Osteocyte (in vitro differentiated cells): ENCODE measurements at regions not wholly inside any gene's neighbourhood (a gene's known extent, or its start where the extent isn't known, plus 50 kb on each side); places are given as distances from the start of the nearest gene placed in this dataset.

ENCODE experiments used
- DNase-seq: peaks from one replicate; pipeline ENCODE4 v3.0.0; 2021; ENCODE audit warnings: mixed read lengths; ENCODE audit not compliant: unreplicated experiment; ENCODE audit errors: extremely low spot score
- H3K27ac Mint-ChIP-seq: one replicate; pipeline ENCODE4 v1.8.0; 2021; ENCODE audit warnings: mild to moderate bottlenecking, mixed read lengths; ENCODE audit not compliant: unreplicated experiment
- H3K27me3 Mint-ChIP-seq: one replicate; pipeline ENCODE4 v1.8.0; 2021; ENCODE audit warnings: mixed read lengths; ENCODE audit not compliant: unreplicated experiment
- H3K36me3 Mint-ChIP-seq: one replicate; pipeline ENCODE4 v1.8.0; 2021; ENCODE audit warnings: mixed read lengths; ENCODE audit not compliant: unreplicated experiment
- H3K4me1 Mint-ChIP-seq: one replicate; pipeline ENCODE4 v1.8.0; 2021; ENCODE audit warnings: mixed read lengths; ENCODE audit not compliant: unreplicated experiment
- H3K4me3 Mint-ChIP-seq: one replicate; pipeline ENCODE4 v1.8.0; 2021; ENCODE audit warnings: mild to moderate bottlenecking, moderate library complexity, mixed read lengths; ENCODE audit not compliant: unreplicated experiment
- H3K9me3 Mint-ChIP-seq: one replicate; pipeline ENCODE4 v1.8.0; 2021; ENCODE audit warnings: mixed read lengths; ENCODE audit not compliant: unreplicated experiment
- TF ChIP-seq, protein P1 (sequence below): fragments of 200-600 bp; sonication (generic); IDR thresholded peaks from 2 replicates; pipeline ENCODE4 v1.5.0; 2021; ENCODE audit warnings: antibody characterized with exemption, mild to moderate bottlenecking, moderate library complexity

- H3K27ac Mint-ChIP-seq: no peak overlapping the region
- no peaks in the 10 kb centered on the region for H3K27me3 Mint-ChIP-seq
- H3K4me1 Mint-ChIP-seq: no peaks in the 10 kb centered on the region
- TF ChIP-seq, protein P1, sequence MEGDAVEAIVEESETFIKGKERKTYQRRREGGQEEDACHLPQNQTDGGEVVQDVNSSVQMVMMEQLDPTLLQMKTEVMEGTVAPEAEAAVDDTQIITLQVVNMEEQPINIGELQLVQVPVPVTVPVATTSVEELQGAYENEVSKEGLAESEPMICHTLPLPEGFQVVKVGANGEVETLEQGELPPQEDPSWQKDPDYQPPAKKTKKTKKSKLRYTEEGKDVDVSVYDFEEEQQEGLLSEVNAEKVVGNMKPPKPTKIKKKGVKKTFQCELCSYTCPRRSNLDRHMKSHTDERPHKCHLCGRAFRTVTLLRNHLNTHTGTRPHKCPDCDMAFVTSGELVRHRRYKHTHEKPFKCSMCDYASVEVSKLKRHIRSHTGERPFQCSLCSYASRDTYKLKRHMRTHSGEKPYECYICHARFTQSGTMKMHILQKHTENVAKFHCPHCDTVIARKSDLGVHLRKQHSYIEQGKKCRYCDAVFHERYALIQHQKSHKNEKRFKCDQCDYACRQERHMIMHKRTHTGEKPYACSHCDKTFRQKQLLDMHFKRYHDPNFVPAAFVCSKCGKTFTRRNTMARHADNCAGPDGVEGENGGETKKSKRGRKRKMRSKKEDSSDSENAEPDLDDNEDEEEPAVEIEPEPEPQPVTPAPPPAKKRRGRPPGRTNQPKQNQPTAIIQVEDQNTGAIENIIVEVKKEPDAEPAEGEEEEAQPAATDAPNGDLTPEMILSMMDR: no peak
- DNase-seq: no peak
- no peak overlapping the region for H3K4me3 Mint-ChIP-seq
- H3K9me3 Mint-ChIP-seq: peaks cover 16% of the 10 kb centered on the region
- no peaks in the 10 kb centered on the region for H3K36me3 Mint-ChIP-seq
Measured at GRCh38 chr3:163018067-163018466, 1521.5 kb downstream of the OTOL1 start.

- no peak overlapping the region for H3K27ac Mint-ChIP-seq
- no peaks in the 10 kb centered on the region for H3K4me1 Mint-ChIP-seq
- TF ChIP-seq, protein P1: no peak
- no peak overlapping the region for H3K4me3 Mint-ChIP-seq
- H3K36me3 Mint-ChIP-seq: no peaks in the 10 kb centered on the region
- no peak for DNase-seq
- peaks cover 14% of the 10 kb centered on the region for H3K9me3 Mint-ChIP-seq
- H3K27me3 Mint-ChIP-seq: no peaks in the 10 kb centered on the region
Measured at GRCh38 chr3:163018664-163019063, 1522.1 kb downstream of the OTOL1 start.

DNA sequence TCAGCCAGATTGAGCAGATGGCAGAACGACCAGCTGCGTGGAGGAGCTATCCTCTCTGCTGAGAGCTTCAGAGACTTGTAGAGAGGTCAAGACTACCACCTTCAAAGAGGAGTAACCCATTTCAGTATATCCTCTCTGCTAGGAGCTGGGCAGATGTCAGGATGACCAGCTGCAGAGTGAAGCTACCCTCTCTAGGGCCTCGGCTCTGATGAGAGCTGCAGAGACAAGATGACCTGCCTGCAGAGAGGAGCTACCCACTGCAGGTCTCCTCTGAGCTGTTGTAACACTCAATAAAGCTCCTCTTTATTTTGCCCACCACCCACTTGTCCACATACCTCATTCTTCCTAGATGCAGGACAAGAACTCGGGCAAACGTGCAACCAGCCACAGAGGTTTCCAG lies 1522.7 kb downstream of the OTOL1 start:
- Mint-ChIP-seq H3K4me3 (no peak overlapping the region), H3K27ac (no peak overlapping the region), H3K36me3 (no peaks in the 10 kb centered on the region), H3K27me3 (no peaks in the 10 kb centered on the region), H3K4me1 (no peaks in the 10 kb centered on the region), H3K9me3 (peaks cover 14% of the 10 kb centered on the region)
- TF ChIP-seq, protein P1: no peak
- DNase-seq: no peak

DNA sequence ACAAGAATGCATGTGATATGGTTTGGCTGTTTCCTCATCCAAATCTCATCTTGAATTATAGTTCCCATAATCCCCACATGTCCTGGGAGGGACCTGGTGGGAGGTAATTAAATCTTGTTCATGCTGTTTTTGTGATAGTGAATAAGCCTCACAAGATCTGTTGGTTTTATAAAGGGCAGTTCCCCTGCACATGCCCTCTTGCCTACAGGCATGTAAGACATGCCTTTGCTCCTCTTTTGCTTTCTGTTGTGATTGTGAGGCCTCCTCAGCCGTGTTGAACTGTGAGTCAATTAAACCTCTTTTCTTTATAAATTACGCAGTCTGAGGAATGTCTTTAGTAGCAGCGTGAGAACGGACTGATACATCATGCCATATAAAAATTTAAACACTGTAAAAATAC lies 1537.0 kb downstream of the OTOL1 start:
- Mint-ChIP-seq H3K27me3 (no peaks in the 10 kb centered on the region), H3K9me3 (no peaks in the 10 kb centered on the region), H3K4me3 (no peak overlapping the region), H3K4me1 (peaks cover 4% of the 10 kb centered on the region), H3K36me3 (no peaks in the 10 kb centered on the region), H3K27ac (no peak overlapping the region)
- DNase-seq: no peak
- TF ChIP-seq, protein P1: no peak

DNA sequence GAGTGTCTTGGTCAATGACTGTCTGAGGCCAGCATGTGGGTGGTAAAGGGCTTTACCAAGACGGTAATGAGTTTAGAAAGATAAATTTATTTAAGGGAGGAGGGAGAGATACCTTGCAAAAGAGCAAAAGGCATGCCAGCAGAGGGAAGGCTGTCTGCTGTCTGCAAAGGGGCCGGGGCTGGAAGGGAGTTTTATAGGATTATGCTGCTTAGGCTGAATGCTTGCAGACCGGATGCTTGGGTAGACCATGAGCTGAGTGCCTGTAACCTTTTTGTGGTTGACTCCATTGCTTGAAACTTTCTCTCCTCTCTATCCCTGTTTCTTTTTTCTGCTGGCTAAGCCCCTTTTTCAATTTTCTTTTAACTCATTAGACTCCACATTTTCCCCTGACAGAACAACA lies 1543.0 kb downstream of the OTOL1 start:
- Mint-ChIP-seq H3K27me3 (no peaks in the 10 kb centered on the region), H3K36me3 (no peaks in the 10 kb centered on the region), H3K9me3 (peaks cover 5% of the 10 kb centered on the region), H3K27ac (no peak overlapping the region), H3K4me3 (no peak overlapping the region), H3K4me1 (no peaks in the 10 kb centered on the region)
- DNase-seq: no peak
- TF ChIP-seq, protein P1: no peak
